ENCODE measurements at regions not wholly inside any gene's neighbourhood (a gene's known extent, or its start where the extent isn't known, plus 50 kb on each side); places are given as distances from the start of the nearest gene placed in this dataset.

DNA sequence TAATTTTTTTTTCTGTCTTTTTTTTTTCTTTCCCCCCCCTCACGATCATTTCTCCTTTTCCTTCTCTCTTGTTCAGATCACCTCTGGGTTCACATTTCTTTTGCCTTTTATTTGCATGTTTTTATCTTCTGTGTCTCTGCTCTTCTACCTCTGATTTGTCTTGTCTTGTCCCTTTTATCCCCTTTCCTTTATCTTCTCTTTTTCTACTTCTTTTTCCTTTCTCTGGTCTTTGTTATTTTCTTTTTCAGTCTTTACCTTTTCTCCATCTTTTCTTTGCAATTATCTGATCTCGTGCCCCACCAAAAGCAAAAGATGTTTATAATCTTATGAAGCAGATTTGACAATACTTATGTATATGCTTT, 77.8 kb upstream of the RAP1B start (continued):
- TF ChIP-seq, protein P1, sequence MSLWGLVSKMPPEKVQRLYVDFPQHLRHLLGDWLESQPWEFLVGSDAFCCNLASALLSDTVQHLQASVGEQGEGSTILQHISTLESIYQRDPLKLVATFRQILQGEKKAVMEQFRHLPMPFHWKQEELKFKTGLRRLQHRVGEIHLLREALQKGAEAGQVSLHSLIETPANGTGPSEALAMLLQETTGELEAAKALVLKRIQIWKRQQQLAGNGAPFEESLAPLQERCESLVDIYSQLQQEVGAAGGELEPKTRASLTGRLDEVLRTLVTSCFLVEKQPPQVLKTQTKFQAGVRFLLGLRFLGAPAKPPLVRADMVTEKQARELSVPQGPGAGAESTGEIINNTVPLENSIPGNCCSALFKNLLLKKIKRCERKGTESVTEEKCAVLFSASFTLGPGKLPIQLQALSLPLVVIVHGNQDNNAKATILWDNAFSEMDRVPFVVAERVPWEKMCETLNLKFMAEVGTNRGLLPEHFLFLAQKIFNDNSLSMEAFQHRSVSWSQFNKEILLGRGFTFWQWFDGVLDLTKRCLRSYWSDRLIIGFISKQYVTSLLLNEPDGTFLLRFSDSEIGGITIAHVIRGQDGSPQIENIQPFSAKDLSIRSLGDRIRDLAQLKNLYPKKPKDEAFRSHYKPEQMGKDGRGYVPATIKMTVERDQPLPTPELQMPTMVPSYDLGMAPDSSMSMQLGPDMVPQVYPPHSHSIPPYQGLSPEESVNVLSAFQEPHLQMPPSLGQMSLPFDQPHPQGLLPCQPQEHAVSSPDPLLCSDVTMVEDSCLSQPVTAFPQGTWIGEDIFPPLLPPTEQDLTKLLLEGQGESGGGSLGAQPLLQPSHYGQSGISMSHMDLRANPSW (CRISPR knock-in tag; conservative IDR thresholded peaks at IDR 0.05; ENCODE audit: low read depth): no peak
- TF ChIP-seq SMAD4 (CRISPR knock-in tag; IDR thresholded peaks at IDR 0.05): no peak
- no peak for TF ChIP-seq RORB (CRISPR knock-in tag; IDR thresholded peaks at IDR 0.05)
- TF ChIP-seq ZNF416 (CRISPR knock-in tag; IDR thresholded peaks at IDR 0.05): no peak

DNA sequence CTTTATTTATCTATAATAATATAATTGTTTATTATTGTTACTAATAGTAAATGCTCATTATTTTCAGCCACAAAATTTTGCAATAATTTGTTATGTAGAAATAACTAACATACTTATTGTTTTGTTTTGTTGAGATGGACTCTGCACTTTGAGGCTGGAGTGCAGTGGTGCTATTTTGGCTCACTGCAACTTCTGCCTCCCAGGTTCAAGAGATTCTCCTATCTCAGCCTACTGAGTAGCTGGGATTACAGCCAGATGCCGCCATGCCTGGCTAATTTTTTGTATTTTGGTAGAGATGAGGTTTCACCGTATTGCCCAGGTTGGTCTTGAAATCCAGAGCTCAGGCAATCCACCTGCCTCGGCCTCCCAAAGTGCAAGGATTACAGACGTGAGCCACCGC, 76.6 kb upstream of the RAP1B start:
- no peaks in the 10 kb centered on the region for H3K36me3 Mint-ChIP-seq
- H3K4me1 Mint-ChIP-seq: peaks cover 13% of the 10 kb centered on the region
- no peaks in the 10 kb centered on the region for H3K9me3 Mint-ChIP-seq
- H3K27me3 Mint-ChIP-seq (ENCODE audit: low read depth): no peaks in the 10 kb centered on the region
- ATAC-seq (no peak), DNase-seq (ENCODE audit: low spot score) (no peak)
- H3K4me3 Mint-ChIP-seq: no peak overlapping the region
- POLR2A ChIA-PET: no interaction called here
- no peak overlapping the region for H3K27ac Mint-ChIP-seq
- CTCF ChIA-PET: no interaction called here
- TF ChIP-seq SMAD4 (CRISPR knock-in tag; IDR thresholded peaks at IDR 0.05) (no peak), ZNF416 (CRISPR knock-in tag; IDR thresholded peaks at IDR 0.05) (no peak), JUN (CRISPR knock-in tag; IDR thresholded peaks at IDR 0.05) (no peak), PRRX2 (CRISPR knock-in tag; IDR thresholded peaks at IDR 0.05) (no peak), ZNF219 (CRISPR knock-in tag; IDR thresholded peaks at IDR 0.05; ENCODE audit: borderline replicate concordance) (no peak), FOXP1 (CRISPR knock-in tag; IDR thresholded peaks at IDR 0.05; ENCODE audit: borderline replicate concordance) (no peak), NR1H2 (CRISPR knock-in tag; IDR thresholded peaks at IDR 0.05) (no peak), NR3C1 (CRISPR knock-in tag; conservative IDR thresholded peaks at IDR 0.05; ENCODE audit: low read depth) (no peak), ELF4 (CRISPR knock-in tag; IDR thresholded peaks at IDR 0.05; ENCODE audit: low read depth) (no peak), HMGA2 (CRISPR knock-in tag; IDR thresholded peaks at IDR 0.05) (no peak), FOXK1 (CRISPR knock-in tag; IDR thresholded peaks at IDR 0.05) (no peak), CREB1 (CRISPR knock-in tag; IDR thresholded peaks at IDR 0.05) (no peak)
- TF ChIP-seq, protein P2, sequence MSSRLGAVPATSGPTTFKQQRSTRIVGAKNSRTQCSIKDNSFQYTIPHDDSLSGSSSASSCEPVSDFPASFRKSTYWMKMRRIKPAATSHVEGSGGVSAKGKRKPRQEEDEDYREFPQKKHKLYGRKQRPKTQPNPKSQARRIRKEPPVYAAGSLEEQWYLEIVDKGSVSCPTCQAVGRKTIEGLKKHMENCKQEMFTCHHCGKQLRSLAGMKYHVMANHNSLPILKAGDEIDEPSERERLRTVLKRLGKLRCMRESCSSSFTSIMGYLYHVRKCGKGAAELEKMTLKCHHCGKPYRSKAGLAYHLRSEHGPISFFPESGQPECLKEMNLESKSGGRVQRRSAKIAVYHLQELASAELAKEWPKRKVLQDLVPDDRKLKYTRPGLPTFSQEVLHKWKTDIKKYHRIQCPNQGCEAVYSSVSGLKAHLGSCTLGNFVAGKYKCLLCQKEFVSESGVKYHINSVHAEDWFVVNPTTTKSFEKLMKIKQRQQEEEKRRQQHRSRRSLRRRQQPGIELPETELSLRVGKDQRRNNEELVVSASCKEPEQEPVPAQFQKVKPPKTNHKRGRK (CRISPR knock-in tag; IDR thresholded peaks at IDR 0.05; ENCODE audit: borderline replicate concordance): no peak
- TF ChIP-seq, protein P3, sequence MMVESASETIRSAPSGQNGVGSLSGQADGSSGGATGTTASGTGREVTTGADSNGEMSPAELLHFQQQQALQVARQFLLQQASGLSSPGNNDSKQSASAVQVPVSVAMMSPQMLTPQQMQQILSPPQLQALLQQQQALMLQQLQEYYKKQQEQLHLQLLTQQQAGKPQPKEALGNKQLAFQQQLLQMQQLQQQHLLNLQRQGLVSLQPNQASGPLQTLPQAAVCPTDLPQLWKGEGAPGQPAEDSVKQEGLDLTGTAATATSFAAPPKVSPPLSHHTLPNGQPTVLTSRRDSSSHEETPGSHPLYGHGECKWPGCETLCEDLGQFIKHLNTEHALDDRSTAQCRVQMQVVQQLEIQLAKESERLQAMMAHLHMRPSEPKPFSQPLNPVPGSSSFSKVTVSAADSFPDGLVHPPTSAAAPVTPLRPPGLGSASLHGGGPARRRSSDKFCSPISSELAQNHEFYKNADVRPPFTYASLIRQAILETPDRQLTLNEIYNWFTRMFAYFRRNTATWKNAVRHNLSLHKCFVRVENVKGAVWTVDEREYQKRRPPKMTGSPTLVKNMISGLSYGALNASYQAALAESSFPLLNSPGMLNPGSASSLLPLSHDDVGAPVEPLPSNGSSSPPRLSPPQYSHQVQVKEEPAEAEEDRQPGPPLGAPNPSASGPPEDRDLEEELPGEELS (CRISPR knock-in tag; IDR thresholded peaks at IDR 0.05): no peak
- TF ChIP-seq, protein P4, sequence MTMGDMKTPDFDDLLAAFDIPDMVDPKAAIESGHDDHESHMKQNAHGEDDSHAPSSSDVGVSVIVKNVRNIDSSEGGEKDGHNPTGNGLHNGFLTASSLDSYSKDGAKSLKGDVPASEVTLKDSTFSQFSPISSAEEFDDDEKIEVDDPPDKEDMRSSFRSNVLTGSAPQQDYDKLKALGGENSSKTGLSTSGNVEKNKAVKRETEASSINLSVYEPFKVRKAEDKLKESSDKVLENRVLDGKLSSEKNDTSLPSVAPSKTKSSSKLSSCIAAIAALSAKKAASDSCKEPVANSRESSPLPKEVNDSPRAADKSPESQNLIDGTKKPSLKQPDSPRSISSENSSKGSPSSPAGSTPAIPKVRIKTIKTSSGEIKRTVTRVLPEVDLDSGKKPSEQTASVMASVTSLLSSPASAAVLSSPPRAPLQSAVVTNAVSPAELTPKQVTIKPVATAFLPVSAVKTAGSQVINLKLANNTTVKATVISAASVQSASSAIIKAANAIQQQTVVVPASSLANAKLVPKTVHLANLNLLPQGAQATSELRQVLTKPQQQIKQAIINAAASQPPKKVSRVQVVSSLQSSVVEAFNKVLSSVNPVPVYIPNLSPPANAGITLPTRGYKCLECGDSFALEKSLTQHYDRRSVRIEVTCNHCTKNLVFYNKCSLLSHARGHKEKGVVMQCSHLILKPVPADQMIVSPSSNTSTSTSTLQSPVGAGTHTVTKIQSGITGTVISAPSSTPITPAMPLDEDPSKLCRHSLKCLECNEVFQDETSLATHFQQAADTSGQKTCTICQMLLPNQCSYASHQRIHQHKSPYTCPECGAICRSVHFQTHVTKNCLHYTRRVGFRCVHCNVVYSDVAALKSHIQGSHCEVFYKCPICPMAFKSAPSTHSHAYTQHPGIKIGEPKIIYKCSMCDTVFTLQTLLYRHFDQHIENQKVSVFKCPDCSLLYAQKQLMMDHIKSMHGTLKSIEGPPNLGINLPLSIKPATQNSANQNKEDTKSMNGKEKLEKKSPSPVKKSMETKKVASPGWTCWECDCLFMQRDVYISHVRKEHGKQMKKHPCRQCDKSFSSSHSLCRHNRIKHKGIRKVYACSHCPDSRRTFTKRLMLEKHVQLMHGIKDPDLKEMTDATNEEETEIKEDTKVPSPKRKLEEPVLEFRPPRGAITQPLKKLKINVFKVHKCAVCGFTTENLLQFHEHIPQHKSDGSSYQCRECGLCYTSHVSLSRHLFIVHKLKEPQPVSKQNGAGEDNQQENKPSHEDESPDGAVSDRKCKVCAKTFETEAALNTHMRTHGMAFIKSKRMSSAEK (CRISPR knock-in tag; IDR thresholded peaks at IDR 0.05; ENCODE audit: borderline replicate concordance): no peak
- TF ChIP-seq, protein P5, sequence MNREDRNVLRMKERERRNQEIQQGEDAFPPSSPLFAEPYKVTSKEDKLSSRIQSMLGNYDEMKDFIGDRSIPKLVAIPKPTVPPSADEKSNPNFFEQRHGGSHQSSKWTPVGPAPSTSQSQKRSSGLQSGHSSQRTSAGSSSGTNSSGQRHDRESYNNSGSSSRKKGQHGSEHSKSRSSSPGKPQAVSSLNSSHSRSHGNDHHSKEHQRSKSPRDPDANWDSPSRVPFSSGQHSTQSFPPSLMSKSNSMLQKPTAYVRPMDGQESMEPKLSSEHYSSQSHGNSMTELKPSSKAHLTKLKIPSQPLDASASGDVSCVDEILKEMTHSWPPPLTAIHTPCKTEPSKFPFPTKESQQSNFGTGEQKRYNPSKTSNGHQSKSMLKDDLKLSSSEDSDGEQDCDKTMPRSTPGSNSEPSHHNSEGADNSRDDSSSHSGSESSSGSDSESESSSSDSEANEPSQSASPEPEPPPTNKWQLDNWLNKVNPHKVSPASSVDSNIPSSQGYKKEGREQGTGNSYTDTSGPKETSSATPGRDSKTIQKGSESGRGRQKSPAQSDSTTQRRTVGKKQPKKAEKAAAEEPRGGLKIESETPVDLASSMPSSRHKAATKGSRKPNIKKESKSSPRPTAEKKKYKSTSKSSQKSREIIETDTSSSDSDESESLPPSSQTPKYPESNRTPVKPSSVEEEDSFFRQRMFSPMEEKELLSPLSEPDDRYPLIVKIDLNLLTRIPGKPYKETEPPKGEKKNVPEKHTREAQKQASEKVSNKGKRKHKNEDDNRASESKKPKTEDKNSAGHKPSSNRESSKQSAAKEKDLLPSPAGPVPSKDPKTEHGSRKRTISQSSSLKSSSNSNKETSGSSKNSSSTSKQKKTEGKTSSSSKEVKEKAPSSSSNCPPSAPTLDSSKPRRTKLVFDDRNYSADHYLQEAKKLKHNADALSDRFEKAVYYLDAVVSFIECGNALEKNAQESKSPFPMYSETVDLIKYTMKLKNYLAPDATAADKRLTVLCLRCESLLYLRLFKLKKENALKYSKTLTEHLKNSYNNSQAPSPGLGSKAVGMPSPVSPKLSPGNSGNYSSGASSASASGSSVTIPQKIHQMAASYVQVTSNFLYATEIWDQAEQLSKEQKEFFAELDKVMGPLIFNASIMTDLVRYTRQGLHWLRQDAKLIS (CRISPR knock-in tag; IDR thresholded peaks at IDR 0.05; ENCODE audit: borderline replicate concordance): no peak
